WTC11 (cell line): ENCODE measurements at regions not wholly inside any gene's neighbourhood (a gene's known extent, or its start where the extent isn't known, plus 50 kb on each side); places are given as distances from the start of the nearest gene placed in this dataset.

Experiments used
- ATAC-seq: fragments of 200-7000 bp; cut with Tn5 transposase; 2 replicates; pipeline ENCODE4 v1.10.0; 2021; ENCODE audit warnings: mild to moderate bottlenecking, moderate library complexity
- CTCF ChIA-PET: fragments of 300-600 bp; sonication (Branson Sonifier 250); formaldehyde crosslinking; loops from one replicate; lab custom pipeline; 2021; ENCODE audit warnings: antibody characterized with exemption; lab: Charles Lee
- POLR2A ChIA-PET: fragments of 350-600 bp; sonication (Branson Sonifier 250); formaldehyde crosslinking; loops from one replicate; lab custom pipeline; 2021; ENCODE audit warnings: antibody characterized with exemption; lab: Charles Lee
- DNase-seq: peaks from one replicate; pipeline ENCODE4 v3.0.0; 2021; ENCODE audit warnings: low spot score
- H3K27ac Mint-ChIP-seq: 2 replicates; pipeline ENCODE4 v1.8.0; 2021; ENCODE audit warnings: mixed read lengths
- H3K27me3 Mint-ChIP-seq: 2 replicates; pipeline ENCODE4 v1.8.0; 2021; ENCODE audit warnings: low read depth, mild to moderate bottlenecking, moderate library complexity, mixed read lengths
- H3K36me3 Mint-ChIP-seq: 2 replicates; pipeline ENCODE4 v1.8.0; 2021; ENCODE audit warnings: mixed read lengths
- H3K4me1 Mint-ChIP-seq: 2 replicates; pipeline ENCODE4 v1.8.0; 2022; ENCODE audit warnings: mixed read lengths
- H3K4me3 Mint-ChIP-seq: 2 replicates; pipeline ENCODE4 v1.8.0; 2021; ENCODE audit warnings: mild to moderate bottlenecking, moderate library complexity, mixed read lengths
- H3K9me3 Mint-ChIP-seq: 2 replicates; pipeline ENCODE4 v1.8.0; 2021; ENCODE audit warnings: mixed read lengths
- AR ChIP-seq: fragments of 250-450 bp; sonication (Bioruptor Pico); IDR thresholded peaks from 2 replicates; pipeline ENCODE4 v1.9.0; 2021; ENCODE audit warnings: mild to moderate bottlenecking
- ATF6 ChIP-seq: sonication (generic); formaldehyde crosslinking; IDR thresholded peaks from 2 replicates; pipeline ENCODE4 v1.8.1; 2023; ENCODE audit warnings: mild to moderate bottlenecking, missing genetic modification reagents
- CDX4 ChIP-seq: fragments of 250-450 bp; sonication (Bioruptor Pico); IDR thresholded peaks from 2 replicates; pipeline ENCODE4 v1.9.0; 2021; ENCODE audit warnings: moderate library complexity, mild to moderate bottlenecking, inconsistent platforms, borderline replicate concordance
- CREB1 ChIP-seq: sonication (generic); formaldehyde crosslinking; IDR thresholded peaks from 2 replicates; pipeline ENCODE4 v1.8.0; 2023; ENCODE audit warnings: mild to moderate bottlenecking, missing genetic modification reagents
- CREM ChIP-seq: sonication (generic); formaldehyde crosslinking; IDR thresholded peaks from 2 replicates; pipeline ENCODE4 v1.8.1; 2022; ENCODE audit warnings: mild to moderate bottlenecking, missing genetic modification reagents, moderate library complexity
- ELF4 ChIP-seq: sonication (generic); formaldehyde crosslinking; IDR thresholded peaks from 2 replicates; pipeline ENCODE4 v1.8.1; 2022; ENCODE audit warnings: low read depth, mild to moderate bottlenecking, moderate library complexity, missing genetic modification reagents
- ETV6 ChIP-seq: sonication (generic); formaldehyde crosslinking; IDR thresholded peaks from 2 replicates; pipeline ENCODE4 v1.8.1; 2022; ENCODE audit warnings: mild to moderate bottlenecking, missing genetic modification reagents
- FOXJ3 ChIP-seq: sonication (generic); formaldehyde crosslinking; IDR thresholded peaks from 2 replicates; pipeline ENCODE4 v1.9.0; 2021; ENCODE audit warnings: missing genetic modification reagents, mild to moderate bottlenecking, borderline replicate concordance
- FOXP1 ChIP-seq: sonication (generic); formaldehyde crosslinking; IDR thresholded peaks from 2 replicates; pipeline ENCODE4 v1.8.0; 2022; ENCODE audit warnings: missing genetic modification reagents, mild to moderate bottlenecking, moderate library complexity, borderline replicate concordance
- MLX ChIP-seq: sonication (generic); formaldehyde crosslinking; IDR thresholded peaks from 2 replicates; pipeline ENCODE4 v1.8.1; 2023; ENCODE audit warnings: mild to moderate bottlenecking, missing genetic modification reagents, moderate library complexity
- MYBL2 ChIP-seq: sonication (generic); formaldehyde crosslinking; IDR thresholded peaks from 2 replicates; pipeline ENCODE4 v1.8.1; 2023; ENCODE audit warnings: mild to moderate bottlenecking, moderate library complexity, missing genetic modification reagents
- NR1H2 ChIP-seq: sonication (generic); formaldehyde crosslinking; IDR thresholded peaks from 2 replicates; pipeline ENCODE4 v1.9.0; 2021; ENCODE audit warnings: mild to moderate bottlenecking, moderate library complexity, missing genetic modification reagents
- OVOL2 ChIP-seq: fragments of 250-450 bp; sonication (Bioruptor Pico); IDR thresholded peaks from 2 replicates; pipeline ENCODE4 v1.9.0; 2021; ENCODE audit warnings: mild to moderate bottlenecking, borderline replicate concordance
- RELA ChIP-seq: sonication (generic); formaldehyde crosslinking; IDR thresholded peaks from 2 replicates; pipeline ENCODE4 v1.8.1; 2022; ENCODE audit warnings: missing genetic modification reagents, mild to moderate bottlenecking, borderline replicate concordance
- RORB ChIP-seq: fragments of 250-450 bp; sonication (Bioruptor Pico); IDR thresholded peaks from 2 replicates; pipeline ENCODE4 v1.9.0; 2021; ENCODE audit warnings: mild to moderate bottlenecking
- SMAD4 ChIP-seq: sonication (generic); formaldehyde crosslinking; IDR thresholded peaks from 2 replicates; pipeline ENCODE4 v1.8.0; 2022; ENCODE audit warnings: mild to moderate bottlenecking, missing genetic modification reagents
- SOX15 ChIP-seq: fragments of 250-450 bp; sonication (Bioruptor Pico); IDR thresholded peaks from 2 replicates; pipeline ENCODE4 v1.9.0; 2021; ENCODE audit warnings: mild to moderate bottlenecking
- SP1 ChIP-seq: sonication (generic); formaldehyde crosslinking; conservative IDR thresholded peaks from 2 replicates; pipeline ENCODE4 v1.8.1; 2022; ENCODE audit warnings: missing genetic modification reagents
- STAT6 ChIP-seq: sonication (generic); formaldehyde crosslinking; conservative IDR thresholded peaks from 2 replicates; pipeline ENCODE4 v1.8.1; 2023; ENCODE audit warnings: mild to moderate bottlenecking, low read depth, missing genetic modification reagents, moderate library complexity
- USF2 ChIP-seq: sonication (generic); formaldehyde crosslinking; IDR thresholded peaks from 2 replicates; pipeline ENCODE4 v1.8.1; 2023; ENCODE audit warnings: mild to moderate bottlenecking, missing genetic modification reagents, moderate library complexity
- ZBTB21 ChIP-seq: sonication (generic); formaldehyde crosslinking; IDR thresholded peaks from 2 replicates; pipeline ENCODE4 v1.8.1; 2023; ENCODE audit warnings: mild to moderate bottlenecking, missing genetic modification reagents, borderline replicate concordance
- ZBTB43 ChIP-seq: sonication (generic); formaldehyde crosslinking; IDR thresholded peaks from 2 replicates; pipeline ENCODE4 v1.8.1; 2023; ENCODE audit warnings: mild to moderate bottlenecking, missing genetic modification reagents
- ZMAT4 ChIP-seq: fragments of 250-450 bp; sonication (Bioruptor Pico); IDR thresholded peaks from 2 replicates; pipeline ENCODE4 v1.9.0; 2021; ENCODE audit warnings: mild to moderate bottlenecking
- ZNF219 ChIP-seq: sonication (generic); formaldehyde crosslinking; IDR thresholded peaks from 2 replicates; pipeline ENCODE4 v1.8.0; 2023; ENCODE audit warnings: missing genetic modification reagents, mild to moderate bottlenecking, borderline replicate concordance
- ZNF232 ChIP-seq: sonication (generic); formaldehyde crosslinking; IDR thresholded peaks from 2 replicates; pipeline ENCODE4 v1.8.0; 2022; ENCODE audit warnings: mild to moderate bottlenecking, missing genetic modification reagents
- ZNF416 ChIP-seq: fragments of 250-450 bp; sonication (Bioruptor Pico); IDR thresholded peaks from 2 replicates; pipeline ENCODE4 v1.9.0; 2021; ENCODE audit warnings: mild to moderate bottlenecking, inconsistent platforms
- ZNF423 ChIP-seq: fragments of 250-450 bp; sonication (Bioruptor Pico); IDR thresholded peaks from 2 replicates; pipeline ENCODE4 v2.1.2; 2022; ENCODE audit warnings: mild to moderate bottlenecking, moderate library complexity

- Mint-ChIP-seq H3K27ac (no peak overlapping the region), H3K4me3 (no peak overlapping the region), H3K9me3 (no peaks in the 10 kb centered on the region), H3K27me3 (no peaks in the 10 kb centered on the region), H3K4me1 (no peaks in the 10 kb centered on the region), H3K36me3 (no peaks in the 10 kb centered on the region)
- POLR2A ChIA-PET = no interaction called here
- no peak for TF ChIP-seq MLX (CRISPR knock-in tag)
- TF ChIP-seq ELF4 = no peak
- no peak for TF ChIP-seq ZBTB43 (CRISPR knock-in tag)
- no peak for TF ChIP-seq STAT6 (CRISPR knock-in tag)
- no peak for TF ChIP-seq ZMAT4 (CRISPR knock-in tag)
- no peak for TF ChIP-seq CREB1
- no peak for TF ChIP-seq ZNF416
- TF ChIP-seq MYBL2 (CRISPR knock-in tag) = no peak
- no peak for TF ChIP-seq SP1 (CRISPR knock-in tag)
- TF ChIP-seq USF2 (CRISPR knock-in tag) = no peak
- TF ChIP-seq FOXJ3 (CRISPR knock-in tag) = no peak
- TF ChIP-seq RELA (CRISPR knock-in tag) = no peak
- TF ChIP-seq ZBTB21 (CRISPR knock-in tag) = no peak
- TF ChIP-seq ZNF219 = no peak
- TF ChIP-seq RORB (CRISPR knock-in tag) = no peak
- no peak for TF ChIP-seq CREM (CRISPR knock-in tag)
- TF ChIP-seq ZNF423 (CRISPR knock-in tag) = no peak
- TF ChIP-seq SMAD4 (CRISPR knock-in tag) = no peak
- TF ChIP-seq ZNF232 = no peak
- CTCF ChIA-PET = no interaction called here
- DNase-seq (no peak), ATAC-seq (no peak)
Observed at GRCh38 chrX:124594017-124594651, 247.8 kb downstream of the SH2D1A start.

- ATAC-seq = no peak
- no peaks in the 10 kb centered on the region for H3K9me3 Mint-ChIP-seq
- H3K4me3 Mint-ChIP-seq = no peak overlapping the region
- POLR2A ChIA-PET = no interaction called here
- no peaks in the 10 kb centered on the region for H3K36me3 Mint-ChIP-seq
- H3K27me3 Mint-ChIP-seq = no peaks in the 10 kb centered on the region
- no peak overlapping the region for H3K27ac Mint-ChIP-seq
- no peaks in the 10 kb centered on the region for H3K4me1 Mint-ChIP-seq
- no peak for DNase-seq
- CTCF ChIA-PET = no interaction called here
- TF ChIP-seq OVOL2 (no peak), NR1H2 (CRISPR knock-in tag) (no peak), FOXP1 (CRISPR knock-in tag) (no peak), ETV6 (no peak), AR (no peak), CDX4 (CRISPR knock-in tag) (no peak), SOX15 (CRISPR knock-in tag) (no peak), ATF6 (no peak)
Observed at GRCh38 chrX:124605511-124605910, 259.1 kb downstream of the SH2D1A start.
